Right atrium auricular region (tissue), 2 donors: ENCODE measurements at regions not wholly inside any gene's neighbourhood (a gene's known extent, or its start where the extent isn't known, plus 50 kb on each side); places are given as distances from the start of the nearest gene placed in this dataset.

Source experiments
- DNase-seq: peaks from one replicate; pipeline ENCODE4 v3.0.0-alpha.2; 2019; ENCODE audit warnings: low spot score
- H3K27ac ChIP-seq, 2 donors: fragments of 200-600 bp; sonication (generic); 1 replicate in 1 of 2; 2 replicates in 1 of 2; pipeline ENCODE4 v1.5.1; 2016 to 2019
- H3K27me3 ChIP-seq, 2 donors: fragments of 200-600 bp; sonication (generic); one replicate each; pipeline versions ENCODE4 v1.5.1 to v1.6.0; 2017 to 2019
- H3K36me3 ChIP-seq: fragments of 200-600 bp; sonication (generic); one replicate; pipeline ENCODE4 v1.5.1; 2016
- H3K4me1 ChIP-seq, 2 donors: fragments of 200-600 bp; sonication (generic); one replicate each; pipeline versions ENCODE4 v1.5.1 to v1.6.0; 2017 to 2019
- H3K4me3 ChIP-seq, 2 donors: fragments of 200-600 bp; sonication (generic); 1 replicate in 1 of 2; 2 replicates in 1 of 2; pipeline ENCODE4 v1.5.1; 2017 to 2019; ENCODE audit warnings: mild to moderate bottlenecking in 1 of 2, moderate library complexity in 1 of 2
- H3K9me3 ChIP-seq, 2 donors: fragments of 200-600 bp; sonication (generic); one replicate each; pipeline ENCODE4 v1.5.1; 2019
- CTCF ChIP-seq, 2 donors: fragments of 200-600 bp; sonication (generic); IDR thresholded peaks; one replicate each; pipeline ENCODE4 v1.5.1; 2019; ENCODE audit warnings: antibody characterized with exemption in 2 of 2

- no peak for DNase-seq
- Histone ChIP-seq H3K4me3 (no peak overlapping the region), H3K4me1 (no peaks in the 10 kb centered on the region), H3K27ac (no peak overlapping the region), H3K36me3 (no peaks in the 10 kb centered on the region), H3K27me3 (no peaks in the 10 kb centered on the region), H3K9me3 (no peaks in the 10 kb centered on the region)
- TF ChIP-seq CTCF (IDR thresholded peaks at IDR 0.05) = no peak
Measured at GRCh38 chr5:19031491-19031890, 956.5 kb downstream of the CDH18 start.

- no peak for DNase-seq
- Histone ChIP-seq H3K4me3 (no peak overlapping the region), H3K27me3 (no peaks in the 10 kb centered on the region), H3K9me3 (no peaks in the 10 kb centered on the region), H3K27ac (no peak overlapping the region), H3K36me3 (no peaks in the 10 kb centered on the region), H3K4me1 (no peaks in the 10 kb centered on the region)
- TF ChIP-seq CTCF (IDR thresholded peaks at IDR 0.05) = no peak
Measured at GRCh38 chr5:19035816-19036215, 952.2 kb downstream of the CDH18 start.

GRCh38 chr5:19042106-19042505 is 945.9 kb downstream of the CDH18 start:
- no peaks in the 10 kb centered on the region for H3K27me3 ChIP-seq
- TF ChIP-seq CTCF (IDR thresholded peaks at IDR 0.05) = no peak
- no peaks in the 10 kb centered on the region for H3K36me3 ChIP-seq
- no peak overlapping the region for H3K4me3 ChIP-seq
- H3K9me3 ChIP-seq = no peaks in the 10 kb centered on the region
- H3K27ac ChIP-seq = no peak overlapping the region
- no peak for DNase-seq
- no peaks in the 10 kb centered on the region for H3K4me1 ChIP-seq

- Histone ChIP-seq H3K4me1 (no peaks in the 10 kb centered on the region), H3K4me3 (no peak overlapping the region), H3K9me3 (no peaks in the 10 kb centered on the region), H3K36me3 (no peaks in the 10 kb centered on the region), H3K27ac (no peak overlapping the region), H3K27me3 (no peaks in the 10 kb centered on the region)
- no peak for DNase-seq
- no peak for TF ChIP-seq CTCF (IDR thresholded peaks at IDR 0.05)
Measured at GRCh38 chr5:19044311-19044710, 943.7 kb downstream of the CDH18 start.

GRCh38 chr5:19044931-19045695 is 942.9 kb downstream of the CDH18 start:
- Histone ChIP-seq H3K9me3 (no peaks in the 10 kb centered on the region), H3K27me3 (no peaks in the 10 kb centered on the region), H3K27ac (no peak overlapping the region), H3K4me3 (no peak overlapping the region), H3K36me3 (no peaks in the 10 kb centered on the region), H3K4me1 (no peaks in the 10 kb centered on the region)
- no peak for TF ChIP-seq CTCF (IDR thresholded peaks at IDR 0.05)
- DNase-seq = no peak

- no peaks in the 10 kb centered on the region for H3K36me3 ChIP-seq
- no peaks in the 10 kb centered on the region for H3K9me3 ChIP-seq
- no peak for DNase-seq
- no peak overlapping the region for H3K27ac ChIP-seq
- no peaks in the 10 kb centered on the region for H3K27me3 ChIP-seq
- no peaks in the 10 kb centered on the region for H3K4me1 ChIP-seq
- H3K4me3 ChIP-seq = no peak overlapping the region
- no peak for TF ChIP-seq CTCF (IDR thresholded peaks at IDR 0.05)
Measured at GRCh38 chr5:19047277-19047676, 940.7 kb downstream of the CDH18 start.
